Heart right ventricle (tissue), 16 donors: ENCODE measurements at regions not wholly inside any gene's neighbourhood (a gene's known extent, or its start where the extent isn't known, plus 50 kb on each side); places are given as distances from the start of the nearest gene placed in this dataset.
A peak's percentile ranks its signal among the peaks of the same experiment; 100 is the strongest.

Source experiments
- ATAC-seq, 8 donors: fragments of 200-7000 bp; cut with Tn5 transposase; one replicate each; pipeline ENCODE4 v1.9.1; 2020; ENCODE audit warnings: mild to moderate bottlenecking in 8 of 8, moderate library complexity in 8 of 8, moderate number of reproducible peaks in 1 of 8
- DNase-seq, 2 donors: peaks; one replicate each; pipeline ENCODE4 v3.0.0-alpha.2; 2020
- H3K27ac ChIP-seq, 10 donors: fragments of 200-600 bp; sonication (generic) in 2 of 10; one replicate each; pipeline versions ENCODE4 v1.5.0 to v1.8.0; 2020 to 2022; ENCODE audit warnings: mild to moderate bottlenecking in 3 of 10
- H3K27me3 ChIP-seq, 7 donors: fragments of 200-600 bp; one replicate each; pipeline ENCODE4 v1.8.0; 2021 to 2022; ENCODE audit warnings: mild to moderate bottlenecking in 2 of 7
- H3K36me3 ChIP-seq, 9 donors: fragments of 200-600 bp; sonication (generic) in 1 of 9; one replicate each; pipeline versions ENCODE4 v1.5.0 to v1.8.0; 2020 to 2022; ENCODE audit warnings: mild to moderate bottlenecking in 2 of 9
- H3K4me1 ChIP-seq, 9 donors: fragments of 200-600 bp; sonication (generic) in 1 of 9; one replicate each; pipeline versions ENCODE4 v1.5.0 to v1.8.0; 2020 to 2022; ENCODE audit warnings: mild to moderate bottlenecking in 4 of 9
- H3K4me3 ChIP-seq, 10 donors: fragments of 200-600 bp; sonication (generic) in 2 of 10; one replicate each; pipeline versions ENCODE4 v1.5.0 to v1.8.0; 2020 to 2022; ENCODE audit warnings: mild to moderate bottlenecking in 7 of 10, moderate library complexity in 2 of 10
- H3K9me3 ChIP-seq, 11 donors: fragments of 200-600 bp in 10 of 11; sonication (generic) in 2 of 11; one replicate each; pipeline versions ENCODE4 v1.5.0 to v1.8.0; 2013 to 2022; ENCODE audit warnings: mild to moderate bottlenecking in 2 of 11, control low read depth in 1 of 11, moderate library complexity in 1 of 11
- CTCF ChIP-seq, 9 donors: fragments of 200-600 bp; sonication (generic) in 2 of 9; IDR thresholded peaks; one replicate each; pipeline versions ENCODE4 v1.5.0 to v1.8.0; 2021 to 2022; ENCODE audit warnings: antibody characterized with exemption in 9 of 9, mild to moderate bottlenecking in 5 of 9, moderate library complexity in 1 of 9
- WGBS, 2 donors: extraction: QIAGEN DNeasy Blood & Tissue Kit; methylation state at CpG; one replicate each; pipeline ENCODE4 v1.1.7; 2013; ENCODE audit warnings: inconsistent platforms in 1 of 2; 5-methylcytosine and 5-hydroxymethylcytosine counted together
- intact Hi-C, 10 donors: fragments of 100-400 bp; cut with DNase I; formaldehyde crosslinking; loops; one replicate each; pipeline versions ENCODE4 v1.11.1 to v1.14.2; 2022
- donor health status: Arrhythmogenic right ventricular cardiomyopathy.
- donor health status: ischemic (EF 13 %, LVEDD 7.1; RV severe dilation, severe dysfunction).
- donor health status: healthy with polysubstance abuse.
- donor health status: DM: no; HTN: yes; CAD: no.
- donor health status: DM: no; HTN: no; CAD: no.
- donor health status: ischemic (EF 25% LVEDD 6.9; RV normal size, moderate dysfunction).
- donor health status: ischemic (EF 25% LVEDD 5.7; RV mildly dilated, moderate dysfunction).
- donor health status: healthy.
- donor health status: DM: yes; HTN: yes; CAD: no.
- donor health status: Ischemic cardiomyopathy.
- donor health status: ischemic (EF 35%, LVEDD 5.7; RV mildly dilated, moderate dysfunction).
- donor health status: nonischemic (EF 11% LVEDD 7.7; RV severe dilation, severe dysfunction).
- donor health status: DM: yes; HTN: yes; CAD: no.
- donor health status: PGD.
- donor health status: ischemic (EF 29% LVEDD 5.4; RV normal size, mild dysfunction).
- donor health status: nonischemic (EF 23%, LVEDD 6.1; RV moderate dilation, normal function).

- 88 to 91% methylated on average over 3 of the region's 3 CpGs for WGBS, 2 donors
- no peak overlapping the region for H3K4me3 ChIP-seq
- H3K27me3 ChIP-seq, result no peaks in the 10 kb centered on the region
- peaks cover 0 to 32% (median 10%) of the 10 kb centered on the region in 9 donors for H3K4me1 ChIP-seq
- H3K9me3 ChIP-seq, result no peaks in the 10 kb centered on the region
- no peaks in the 10 kb centered on the region for H3K36me3 ChIP-seq
- intact Hi-C loops, result loop anchor here in 1 of 10 donors (10.0 kb wide), 1 partner anchor 90 kb away; no protein-coding TSS in a partner anchor
- no peak for TF ChIP-seq CTCF (IDR thresholded peaks at IDR 0.05)
- ATAC-seq, result no peak
- H3K27ac ChIP-seq, result no peak overlapping the region
- no peak for DNase-seq
Measured at GRCh38 chr1:219755234-219755633, 142.3 kb upstream of the ZC3H11B start.

GRCh38 chr1:219754767-219755166 lies 141.9 kb upstream of the ZC3H11B start:
- intact Hi-C loops, result loop anchor here in 1 of 10 donors (10.0 kb wide), 1 partner anchor 90 kb away; no protein-coding TSS in a partner anchor
- no peaks in the 10 kb centered on the region for H3K9me3 ChIP-seq
- ATAC-seq, result no peak
- TF ChIP-seq CTCF (IDR thresholded peaks at IDR 0.05), result no peak
- H3K36me3 ChIP-seq, result no peaks in the 10 kb centered on the region
- DNase-seq, result no peak
- H3K4me1 ChIP-seq, result peaks cover 0 to 32% (median 10%) of the 10 kb centered on the region in 9 donors
- H3K4me3 ChIP-seq, result no peak overlapping the region
- no peaks in the 10 kb centered on the region for H3K27me3 ChIP-seq
- WGBS, 2 donors, result 63 to 76% methylated on average over 2 of the region's 2 CpGs
- no peak overlapping the region for H3K27ac ChIP-seq

GRCh38 chr1:219753914-219754313 lies 141.0 kb upstream of the ZC3H11B start:
- intact Hi-C loops, result loop anchor here in 1 of 10 donors (10.0 kb wide), 1 partner anchor 89 kb away; no protein-coding TSS in a partner anchor
- no peaks in the 10 kb centered on the region for H3K27me3 ChIP-seq
- ATAC-seq (peak in 7 of 8 donors; percentile 53 to 85 (median 79)), DNase-seq (peak in 1 of 2 donors; percentile 38)
- TF ChIP-seq CTCF (IDR thresholded peaks at IDR 0.05), result no peak
- no peaks in the 10 kb centered on the region for H3K9me3 ChIP-seq
- peaks cover 0 to 32% (median 10%) of the 10 kb centered on the region in 9 donors for H3K4me1 ChIP-seq
- H3K27ac ChIP-seq, result peak overlapping the region in 5 of 10 donors; percentile 4 to 57 (median 51)
- no peak overlapping the region for H3K4me3 ChIP-seq
- H3K36me3 ChIP-seq, result no peaks in the 10 kb centered on the region
- 23 to 37% methylated on average over 4 of the region's 4 CpGs for WGBS, 2 donors

- H3K4me3 ChIP-seq, result no peak overlapping the region
- no peaks in the 10 kb centered on the region for H3K27me3 ChIP-seq
- H3K4me1 ChIP-seq, result peaks cover 0 to 28% (median 4%) of the 10 kb centered on the region in 9 donors
- ATAC-seq (peak in 3 of 8 donors; percentile 5 to 33 (median 27)), DNase-seq (no peak)
- H3K36me3 ChIP-seq, result no peaks in the 10 kb centered on the region
- 0 to 18% methylated on average over 1 of the region's 1 CpG for WGBS, 2 donors
- peak overlapping the region in 6 of 10 donors; percentile 29 to 69 (median 52) for H3K27ac ChIP-seq
- H3K9me3 ChIP-seq, result no peaks in the 10 kb centered on the region
- intact Hi-C loops, result loop anchor here in 1 of 10 donors (10.0 kb wide), 1 partner anchor 88 kb away; no protein-coding TSS in a partner anchor
- no peak for TF ChIP-seq CTCF (IDR thresholded peaks at IDR 0.05)
Measured at GRCh38 chr1:219752645-219753044, 139.7 kb upstream of the ZC3H11B start.
